ENCODE measurements at regions not wholly inside any gene's neighbourhood (a gene's known extent, or its start where the extent isn't known, plus 50 kb on each side); places are given as distances from the start of the nearest gene placed in this dataset.

- DNase-seq: no peak
Observed at GRCh38 chr17:77763575-77763974, 194.9 kb upstream of the TNRC6C start.

DNA sequence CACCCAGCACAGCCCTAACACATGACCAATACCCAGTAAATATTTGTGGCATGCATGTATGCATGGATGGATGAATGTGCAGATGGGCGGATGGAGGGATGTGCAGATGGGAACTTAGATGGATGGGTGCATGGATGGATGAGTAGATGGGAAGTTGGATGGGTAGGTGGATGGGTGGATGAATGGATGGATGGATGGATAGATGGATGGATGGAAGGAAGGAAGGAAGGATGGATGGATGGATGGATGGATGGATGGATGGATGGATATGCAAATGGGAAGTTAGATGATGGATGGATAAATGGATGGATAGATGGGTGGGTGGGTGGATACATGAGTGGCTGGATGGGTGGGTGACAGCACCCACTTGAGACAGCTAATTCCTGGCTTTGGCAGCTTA lies 193.2 kb upstream of the TNRC6C start:
- DNase-seq: no peak

DNA sequence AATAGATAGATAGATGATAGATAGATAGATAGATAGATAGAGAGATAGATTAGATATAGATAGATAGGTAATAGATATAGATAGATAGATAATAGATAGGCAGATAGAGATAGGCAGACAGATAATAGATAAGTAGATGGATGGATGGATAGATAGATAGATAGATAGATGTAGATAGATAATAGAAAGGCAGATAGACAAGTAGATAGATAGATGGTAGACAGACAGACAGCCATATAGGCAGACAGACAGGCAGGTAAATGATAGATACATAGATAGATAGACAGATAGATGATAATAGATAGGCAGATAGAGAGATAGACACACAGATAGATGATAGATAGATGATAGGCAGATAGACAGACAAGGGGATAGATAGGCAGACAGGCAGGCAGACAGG lies 191.4 kb upstream of the TNRC6C start:
- DNase-seq: no peak

DNA sequence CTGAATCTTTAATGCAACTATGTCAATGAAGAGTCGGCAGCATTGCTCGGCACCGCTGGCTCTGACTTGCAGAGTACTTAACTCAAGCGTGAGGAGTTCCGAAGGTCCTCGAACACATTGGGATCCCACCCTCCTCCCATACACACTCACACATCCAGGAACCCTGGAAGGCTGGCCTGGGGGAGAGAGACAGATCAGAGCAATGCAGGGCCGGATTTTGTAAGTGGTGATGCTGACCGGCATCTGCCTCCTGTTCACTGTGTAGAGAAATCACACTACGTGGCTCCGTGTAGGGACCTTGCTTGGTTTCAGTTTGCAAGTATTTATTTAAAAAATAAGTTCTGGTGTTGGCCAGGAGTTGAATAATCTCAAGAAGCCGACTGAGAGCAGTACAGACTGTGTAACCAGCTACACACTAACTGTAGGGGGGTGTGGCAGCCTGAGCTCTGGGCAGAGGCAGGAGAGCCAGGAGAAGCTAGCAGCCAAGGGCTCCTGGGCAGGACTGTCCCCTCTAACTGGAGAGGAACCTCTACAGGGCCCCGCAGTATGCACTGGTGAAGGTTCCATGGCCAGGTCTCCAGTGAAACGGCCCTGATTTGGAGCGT lies 190.2 kb upstream of the TNRC6C start:
- no peak for DNase-seq

- no peak for DNase-seq
Observed at GRCh38 chr17:77769215-77769614, 189.3 kb upstream of the TNRC6C start.

- no peak for DNase-seq
Observed at GRCh38 chr17:77769762-77770161, 188.7 kb upstream of the TNRC6C start.

GRCh38 chr17:77770331-77771105 lies 188.0 kb upstream of the TNRC6C start:
- no peak for DNase-seq

DNA sequence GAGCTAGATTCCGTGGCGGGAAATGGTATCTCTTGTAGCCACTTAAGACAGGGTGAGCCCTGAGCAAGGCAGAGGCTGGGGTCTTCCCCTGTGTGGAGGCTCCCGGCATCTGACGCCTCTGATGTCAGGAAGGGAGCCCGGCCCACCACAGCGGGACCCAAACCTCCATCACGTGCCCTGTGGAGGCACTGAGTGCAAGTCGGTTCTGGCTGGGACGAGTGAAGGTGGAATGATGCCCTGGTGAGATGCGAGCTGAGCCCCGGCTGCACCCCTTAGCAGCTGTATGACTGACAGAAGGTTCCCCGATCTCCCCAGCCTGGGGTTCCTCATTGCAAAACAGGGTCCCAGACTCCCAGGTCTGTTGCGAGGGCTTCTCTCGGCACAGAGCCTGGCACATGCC lies 187.4 kb upstream of the TNRC6C start:
- DNase-seq: no peak

DNA sequence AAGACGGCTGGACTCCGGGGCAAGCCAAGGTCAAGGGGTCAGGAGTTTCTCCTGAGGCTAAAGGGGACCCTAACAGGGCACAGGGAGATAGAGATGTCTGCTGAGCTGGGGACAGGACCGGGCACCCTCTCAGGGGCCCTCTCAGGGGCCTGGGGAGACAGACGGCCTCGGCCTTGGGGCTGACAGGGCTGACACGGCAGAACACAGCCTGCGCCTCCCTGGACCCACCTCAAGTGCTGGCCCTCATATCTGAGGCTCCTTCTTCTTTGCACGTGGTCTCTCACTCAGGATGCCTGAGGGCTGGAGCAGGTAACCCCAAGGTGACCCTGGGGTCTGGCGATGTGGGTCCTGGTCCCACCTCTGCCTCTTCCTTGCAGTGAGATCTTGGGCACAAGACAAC lies 186.9 kb upstream of the TNRC6C start:
- DNase-seq: no peak

DNA sequence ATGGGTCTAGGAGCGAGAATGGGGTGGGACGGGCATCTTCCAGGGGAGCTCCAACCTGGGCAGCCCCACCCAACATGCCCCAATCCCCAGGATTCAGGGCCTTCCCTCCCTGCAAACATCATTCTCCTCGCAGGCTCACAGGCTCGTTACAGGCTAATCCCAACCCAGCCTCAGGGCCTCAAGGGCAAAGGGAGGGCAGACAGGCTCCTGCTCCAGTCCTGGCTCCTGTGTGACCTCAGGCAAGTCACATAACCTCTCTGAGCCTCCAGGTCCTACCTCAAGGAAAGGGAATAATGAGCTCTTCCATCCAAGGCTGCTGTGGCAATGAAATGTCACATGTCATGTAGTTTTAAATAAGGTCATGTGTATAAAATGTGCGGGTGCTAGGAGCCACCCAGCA lies 186.5 kb upstream of the TNRC6C start:
- DNase-seq: no peak

- DNase-seq: peak; percentile 78
Observed at GRCh38 chr17:77772461-77772897, 186.0 kb upstream of the TNRC6C start.

GRCh38 chr17:77772899-77773358 lies 185.6 kb upstream of the TNRC6C start:
- no peak for DNase-seq

DNA sequence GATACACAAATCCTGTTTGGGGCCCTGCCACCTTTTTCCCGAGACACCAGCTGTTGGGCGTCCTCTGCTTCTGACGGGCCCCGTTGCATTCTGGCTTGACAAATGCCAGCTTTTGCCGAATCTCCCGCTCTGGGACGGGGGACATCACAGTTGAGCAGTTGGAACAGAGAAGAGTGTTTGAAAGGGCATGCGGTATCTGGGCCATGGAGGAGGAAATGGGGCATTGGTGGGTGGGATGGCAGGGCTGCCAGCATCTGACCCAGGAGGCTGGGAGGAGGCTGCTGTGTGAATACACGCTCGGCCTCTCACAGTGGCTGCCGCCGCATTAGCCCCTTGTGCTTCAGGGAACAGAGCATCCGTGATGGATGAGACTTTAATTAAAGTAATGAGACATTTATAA lies 184.3 kb upstream of the TNRC6C start:
- DNase-seq: no peak

GRCh38 chr17:77778636-77779489 lies 179.6 kb upstream of the TNRC6C start:
- DNase-seq: no peak

DNA sequence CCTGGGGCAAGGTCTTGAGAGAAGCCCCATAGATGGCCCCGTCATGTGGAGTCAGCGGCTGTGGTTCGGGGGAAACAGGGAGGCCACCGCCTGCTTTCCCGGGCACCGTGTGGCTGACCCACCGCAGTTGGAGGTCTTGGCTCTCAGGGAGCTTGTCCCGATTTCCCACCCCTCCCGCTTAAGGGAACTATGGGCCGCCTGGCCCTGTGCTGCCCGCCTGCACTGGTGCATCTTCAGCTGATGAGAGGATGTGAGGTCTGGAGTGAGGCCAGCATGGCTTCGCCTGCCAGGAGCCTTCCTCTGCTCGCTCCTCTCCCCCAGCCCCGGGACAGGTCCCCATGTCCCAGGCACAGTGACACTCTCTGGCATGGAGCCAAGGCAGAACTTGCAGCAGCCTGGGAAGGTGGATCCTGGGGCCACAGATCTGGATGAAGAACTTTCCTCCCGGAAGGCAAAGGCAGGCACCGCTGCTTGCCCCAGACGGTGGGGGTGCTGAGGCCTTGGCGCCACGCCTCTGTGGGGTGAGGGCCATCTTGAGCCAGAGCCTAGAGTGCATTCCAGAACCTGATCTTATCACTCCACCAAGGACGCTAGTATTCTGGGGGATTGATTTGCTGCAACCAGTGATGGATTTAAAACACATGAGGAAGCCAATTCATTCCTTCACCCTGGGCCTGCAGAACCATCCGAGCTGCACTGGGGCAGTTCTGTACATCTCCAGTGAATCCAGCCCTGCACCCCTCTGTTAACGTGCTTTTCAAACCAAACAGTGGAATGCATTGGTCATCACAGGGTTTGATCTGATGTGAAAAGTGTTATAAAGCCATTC lies 178.6 kb upstream of the TNRC6C start:
- DNase-seq: no peak

- no peak for DNase-seq
Observed at GRCh38 chr17:77781536-77781935, 177.0 kb upstream of the TNRC6C start.

GRCh38 chr17:77782201-77782600 lies 176.3 kb upstream of the TNRC6C start:
- DNase-seq: no peak

GRCh38 chr17:77782611-77783010 lies 175.9 kb upstream of the TNRC6C start:
- DNase-seq: no peak

- peak; percentile 73 for DNase-seq
Observed at GRCh38 chr17:77783991-77784820, 174.3 kb upstream of the TNRC6C start.

DNA sequence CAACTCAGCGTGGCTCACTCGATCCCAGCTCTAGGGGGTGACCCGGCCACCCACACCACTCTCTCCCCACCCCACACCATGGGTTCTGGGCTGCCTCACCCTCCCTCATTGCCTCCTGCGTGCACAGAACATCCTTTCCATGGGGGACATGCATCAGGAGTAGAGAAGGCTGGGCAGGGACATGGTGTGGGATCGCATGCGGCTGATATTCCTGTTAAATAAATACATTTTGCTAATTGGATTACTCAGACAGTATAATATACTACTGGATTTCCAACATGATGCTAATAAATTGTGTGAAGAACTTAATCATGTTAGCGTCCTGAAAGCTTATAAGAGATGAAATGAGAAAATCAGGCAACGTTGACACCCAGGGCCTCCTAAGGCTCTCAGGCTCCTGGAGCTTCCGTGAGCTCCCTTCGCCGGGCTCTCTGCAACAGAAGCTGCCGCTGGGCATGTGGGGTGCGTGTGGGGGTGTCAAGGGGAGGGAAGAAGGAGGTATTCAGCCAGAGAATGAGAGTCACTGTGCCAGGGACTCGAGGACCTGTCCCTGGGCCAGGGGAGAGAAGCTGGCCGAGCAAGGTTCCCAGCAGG lies 173.1 kb upstream of the TNRC6C start:
- no peak for DNase-seq

DNA sequence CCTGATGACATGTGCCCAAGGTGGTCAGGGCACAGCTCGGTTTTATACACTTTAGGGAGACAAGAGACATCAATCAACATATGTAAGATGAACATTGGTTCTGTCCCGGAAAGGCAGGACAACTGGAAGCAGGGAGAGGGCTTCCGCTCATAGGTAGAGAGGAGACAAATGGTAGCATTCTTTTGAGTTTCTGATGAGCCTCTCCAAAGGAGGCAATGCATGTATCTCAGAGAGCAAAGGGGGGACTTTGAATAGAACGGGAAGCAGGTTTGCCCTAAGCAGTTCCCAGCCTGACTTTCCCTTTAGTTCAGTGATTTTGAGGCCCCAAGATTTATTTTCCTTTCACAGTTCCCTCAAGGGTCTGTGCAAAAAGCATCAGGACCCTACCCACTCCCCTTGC lies 172.4 kb upstream of the TNRC6C start:
- no peak for DNase-seq

Measured in CD4-positive, alpha-beta T cell treated with Interleukin-6 for 4 hours (primary cell).